Stimulated activated CD4-positive, alpha-beta T cell treated with anti-CD3 and anti-CD28 coated beads, Interleukin-12 subunit alpha, Interleukin-12 subunit beta, amount 100 ng/mL, for 48 hours (primary cell): ENCODE measurements at regions not wholly inside any gene's neighbourhood (a gene's known extent, or its start where the extent isn't known, plus 50 kb on each side); places are given as distances from the start of the nearest gene placed in this dataset.
"Not testable (repeated sequence)": the region's sequence is repeated elsewhere in the genome, so short reads cannot be mapped to it uniquely, and the experiment has no call there.

ENCODE experiments used
- DNase-seq, 3 donors: peaks; one replicate each; pipeline ENCODE4 v3.0.0-alpha.2; 2020; ENCODE audit warnings: low read depth in 2 of 3, low spot score in 1 of 3

GRCh38 chr1:229161740-229162139 is 109.2 kb upstream of the RAB4A start:
- DNase-seq, result no peak

DNA sequence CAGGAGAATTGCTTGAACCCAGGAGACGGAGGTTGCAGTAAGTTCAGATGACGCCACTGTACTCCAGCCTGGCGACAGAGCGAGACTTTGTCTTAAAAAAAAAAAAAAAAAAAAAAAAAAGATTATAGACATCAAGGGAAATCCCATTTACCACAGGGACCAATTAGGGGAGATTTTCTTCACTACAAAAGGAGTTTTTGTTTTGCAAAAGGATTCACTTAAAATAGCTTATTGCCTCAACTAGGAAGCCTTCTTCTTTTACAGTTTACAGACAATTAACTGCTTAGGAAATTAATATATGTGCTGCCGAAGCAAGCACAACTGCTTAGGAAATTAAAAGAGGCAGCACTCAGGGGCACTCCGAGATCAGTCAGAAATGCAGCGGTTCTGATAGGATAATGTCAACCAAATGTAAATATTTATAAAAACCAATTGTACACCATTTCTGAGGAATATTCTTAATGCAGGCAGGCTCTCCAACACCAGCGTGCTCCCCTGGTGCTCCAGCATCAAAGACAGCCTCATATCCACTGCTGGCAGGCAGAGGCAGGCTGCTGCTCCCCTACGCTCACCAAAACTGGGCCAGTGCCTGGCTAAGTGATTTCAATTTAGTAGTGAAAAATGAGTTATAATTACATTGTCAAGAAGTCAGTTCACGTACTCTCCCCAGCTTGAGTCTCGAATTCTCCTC is 107.9 kb upstream of the RAB4A start:
- DNase-seq, result no peak

DNA sequence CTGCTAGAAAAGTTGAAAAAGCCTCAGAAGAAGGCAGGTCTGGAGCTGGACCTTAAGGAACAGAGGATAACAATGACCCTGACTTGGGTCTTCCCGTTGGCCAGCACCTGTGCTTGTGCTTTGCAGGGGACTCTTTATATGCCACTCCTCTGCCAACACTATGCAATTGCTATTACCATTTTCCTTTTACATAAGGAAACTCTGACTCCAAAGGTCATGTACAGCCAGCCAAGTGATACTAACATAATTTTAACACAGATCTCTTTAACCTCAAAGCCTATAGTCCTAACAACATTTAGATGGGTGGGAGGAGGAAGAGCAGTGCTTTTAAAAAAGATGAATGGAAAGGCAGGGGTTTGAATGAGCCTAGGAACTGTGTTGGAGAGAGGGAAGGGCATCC is 106.6 kb upstream of the RAB4A start:
- DNase-seq, result no peak

DNA sequence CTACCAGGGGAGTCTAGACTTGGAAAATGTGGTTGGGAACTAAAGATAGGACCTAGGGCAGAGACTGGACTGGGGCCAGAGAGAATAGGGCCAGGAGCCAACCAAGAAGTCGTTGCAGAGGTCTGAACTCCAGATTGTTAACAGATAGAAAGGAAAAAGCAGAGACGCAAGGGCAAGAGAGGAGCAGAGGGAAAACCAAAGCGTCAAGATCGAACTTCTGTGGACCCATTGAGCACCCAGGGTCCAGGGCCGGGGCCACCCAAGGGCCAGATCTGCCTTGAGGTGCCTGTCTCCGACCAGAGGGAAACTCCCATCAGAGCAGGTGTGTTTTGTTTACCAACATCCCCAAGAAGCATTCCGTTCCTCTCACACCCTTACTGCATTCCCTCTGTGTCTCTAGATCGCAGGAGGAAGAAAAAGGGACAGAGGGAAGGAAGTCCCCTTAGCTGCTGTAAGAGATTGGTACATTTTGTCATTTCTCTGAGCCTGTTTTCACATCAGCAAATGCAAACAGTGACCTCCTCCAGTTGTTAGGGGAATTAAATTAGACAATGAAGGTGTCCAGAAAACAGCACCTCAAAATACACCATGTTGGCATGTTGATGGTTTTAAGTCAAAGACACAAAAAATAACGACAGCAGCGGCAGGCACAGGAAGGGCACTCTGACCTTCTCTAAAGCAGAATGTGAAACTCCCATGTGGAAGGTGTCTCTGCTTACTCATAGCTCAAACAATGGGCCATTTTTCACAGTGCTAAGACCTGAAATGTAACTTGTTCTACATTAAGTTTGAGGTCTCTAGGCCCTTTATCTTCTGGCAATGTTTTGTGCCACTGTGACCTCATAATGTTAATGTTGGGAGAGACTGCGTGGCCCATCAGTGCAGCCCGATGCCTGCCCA is 105.8 kb upstream of the RAB4A start:
- DNase-seq, result no peak

DNA sequence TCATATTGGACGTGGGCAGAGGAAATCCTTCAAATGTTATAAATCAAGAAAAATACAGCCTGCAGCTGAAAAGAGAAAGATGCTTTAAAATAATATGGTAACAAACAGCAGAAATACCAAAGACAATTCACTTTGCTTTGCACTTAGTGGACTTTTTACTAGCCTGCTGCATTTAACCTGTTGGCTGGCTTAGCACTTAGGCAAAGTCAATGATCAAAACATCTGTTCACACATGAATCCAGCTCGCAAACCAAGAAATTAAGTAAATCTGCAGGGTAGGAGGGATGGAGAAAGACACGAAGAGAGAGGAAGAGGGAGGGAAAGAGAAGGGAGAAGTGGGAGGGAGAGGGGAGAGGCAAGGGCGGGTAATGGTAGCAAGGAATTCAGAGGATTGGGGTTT is 103.6 kb upstream of the RAB4A start:
- DNase-seq, result no peak

GRCh38 chr1:229169399-229169798 is 101.5 kb upstream of the RAB4A start:
- no peak for DNase-seq

- no peak for DNase-seq
Observed at GRCh38 chr1:229170274-229170673, 100.6 kb upstream of the RAB4A start.

- DNase-seq, result no peak
Observed at GRCh38 chr1:229170778-229171505, 100.0 kb upstream of the RAB4A start.

- no peak for DNase-seq
Observed at GRCh38 chr1:229171934-229172333, 99.0 kb upstream of the RAB4A start.

DNA sequence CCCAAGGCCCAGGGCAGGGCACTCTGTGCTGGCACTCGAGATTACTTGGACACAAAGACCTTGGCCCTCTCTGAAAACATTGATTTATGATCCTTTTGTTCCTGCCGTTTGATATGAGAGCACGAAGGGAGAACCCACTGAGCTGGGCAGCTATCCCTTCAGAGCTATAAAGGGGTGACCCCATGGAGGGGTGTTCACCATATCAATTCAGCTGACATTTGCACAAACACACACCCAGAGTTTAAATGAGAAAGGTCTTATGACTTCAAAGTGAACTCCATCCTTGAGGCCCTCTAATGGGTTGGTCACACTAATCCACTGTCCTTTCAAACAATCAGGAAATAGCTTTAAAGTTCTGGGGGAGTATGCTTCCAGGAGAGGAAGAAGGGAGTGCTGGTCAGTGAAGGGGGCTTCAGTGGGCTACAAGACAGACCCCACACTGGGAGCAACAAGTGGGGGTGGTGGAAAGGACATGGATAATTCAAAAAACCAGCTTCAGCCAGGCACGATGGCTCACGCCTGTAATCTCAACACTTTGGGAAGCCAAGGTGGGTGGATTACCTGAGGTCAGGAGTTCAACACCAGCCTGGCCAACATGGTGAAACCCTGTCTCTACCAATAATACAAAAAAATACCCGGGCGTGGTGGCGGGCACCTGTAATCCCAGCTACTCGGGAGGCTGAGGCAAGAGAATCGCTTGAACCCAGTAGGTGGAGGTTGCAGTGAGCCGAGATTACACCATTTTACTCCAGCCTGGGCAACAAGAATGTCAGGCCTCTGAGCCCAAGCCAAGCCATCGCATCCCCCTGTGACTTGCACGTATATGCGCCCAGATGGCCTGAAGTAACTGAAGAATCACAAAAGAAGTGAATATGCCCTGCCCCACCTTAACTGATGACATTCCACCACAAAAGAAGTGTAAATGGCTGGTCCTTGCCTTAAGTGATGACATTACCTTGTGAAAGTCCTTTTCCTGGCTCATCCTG is 97.1 kb upstream of the RAB4A start:
- not testable (repeated sequence) for DNase-seq

DNA sequence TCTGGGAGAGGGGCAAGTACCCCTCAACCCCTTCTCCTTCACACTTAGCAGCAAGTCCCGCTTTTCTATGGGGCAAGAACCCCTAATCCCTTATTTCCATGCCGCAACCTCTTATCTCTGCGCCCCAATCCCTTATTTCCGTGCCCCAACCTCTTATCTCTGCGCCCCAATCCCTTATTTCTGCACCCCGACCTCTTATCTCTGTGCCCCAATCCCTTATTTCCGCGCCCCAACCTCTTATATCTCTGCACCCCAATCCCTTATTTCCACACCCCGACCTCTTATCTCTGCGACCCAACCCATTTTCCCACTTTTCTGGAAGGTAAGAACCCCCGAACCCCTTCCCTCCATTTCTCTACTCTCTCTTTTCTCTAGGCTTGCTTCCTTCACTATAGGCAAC is 95.6 kb upstream of the RAB4A start:
- not testable (repeated sequence) for DNase-seq

DNA sequence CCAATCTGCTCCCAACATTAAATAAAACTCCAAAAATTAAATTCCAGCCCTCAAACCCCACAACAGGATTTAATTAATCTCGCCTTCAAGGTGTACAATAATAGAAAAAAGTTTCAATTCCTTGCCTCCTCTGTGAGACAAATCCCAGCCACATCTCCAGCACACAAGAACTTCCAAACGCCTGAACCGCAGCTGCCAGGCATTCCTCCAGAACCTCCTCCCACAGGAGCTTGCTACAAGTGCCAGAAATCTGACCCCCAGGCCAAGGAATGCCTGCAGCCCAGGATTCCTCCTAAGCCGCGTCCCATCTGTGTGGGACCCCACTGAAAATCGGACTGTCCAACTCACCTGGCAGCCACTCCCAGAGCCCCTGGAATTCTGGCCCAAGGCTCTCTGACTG is 94.5 kb upstream of the RAB4A start:
- DNase-seq, result not testable (repeated sequence)

DNA sequence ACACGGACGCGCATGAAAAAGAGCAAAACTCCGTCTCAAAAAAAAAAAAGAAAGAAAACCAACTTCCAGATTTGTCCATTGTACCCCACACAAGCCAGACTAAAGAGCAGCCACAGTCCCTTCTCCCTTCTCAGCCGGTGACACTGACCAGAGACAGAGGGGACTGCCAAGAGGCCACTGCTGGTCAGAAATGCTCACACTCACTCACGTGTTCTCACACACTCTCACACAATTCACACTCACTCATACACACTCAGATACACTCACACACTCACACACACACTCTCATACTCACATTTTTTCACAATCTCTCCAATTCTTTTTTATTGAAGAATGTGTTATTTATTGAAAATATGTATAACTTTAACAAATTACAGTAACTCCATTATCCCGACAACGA is 90.8 kb upstream of the RAB4A start:
- DNase-seq, result no peak

GRCh38 chr1:229181419-229181818 is 89.5 kb upstream of the RAB4A start:
- no peak for DNase-seq

DNA sequence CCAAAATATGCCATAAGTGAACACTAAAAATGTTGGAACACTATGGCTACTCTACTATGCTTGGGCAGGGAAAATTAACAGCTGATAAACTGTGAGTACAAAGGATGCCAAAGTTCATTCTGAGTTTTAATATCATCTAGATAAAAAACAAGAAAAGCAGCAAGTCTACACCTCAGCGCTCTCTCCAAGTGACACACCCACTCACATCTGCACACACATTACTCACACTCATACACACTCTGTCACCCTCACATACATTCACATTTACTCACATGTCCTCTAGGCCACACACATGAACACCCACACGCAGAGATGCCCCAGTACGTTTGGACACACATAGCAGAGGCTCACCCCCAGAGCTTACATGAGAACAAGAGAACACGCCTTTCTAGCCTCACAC is 87.3 kb upstream of the RAB4A start:
- DNase-seq, result no peak

- no peak for DNase-seq
Observed at GRCh38 chr1:229184066-229184465, 86.8 kb upstream of the RAB4A start.

DNA sequence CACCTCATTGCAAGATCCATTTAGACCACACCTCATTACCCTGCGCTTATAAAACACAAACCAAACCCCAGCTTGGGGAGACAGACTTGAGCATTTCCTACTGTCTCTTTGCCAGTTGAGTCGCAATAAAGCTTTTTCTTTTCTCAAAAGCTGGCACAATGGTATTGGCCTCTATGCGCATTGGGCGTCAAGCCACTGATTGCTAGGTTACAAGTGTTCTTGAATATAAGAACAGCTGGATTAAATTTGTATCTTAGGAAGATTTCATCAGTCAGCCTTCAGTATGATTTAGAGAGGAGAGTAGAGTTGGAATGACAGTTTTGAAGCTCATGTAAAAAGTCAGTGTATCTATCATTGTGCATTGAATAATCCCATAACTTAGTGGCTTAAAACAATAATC is 84.9 kb upstream of the RAB4A start:
- no peak for DNase-seq

- peak in 2 of 3 donors; percentile 15 to 42 for DNase-seq
Observed at GRCh38 chr1:229186373-229187056, 84.4 kb upstream of the RAB4A start.

DNA sequence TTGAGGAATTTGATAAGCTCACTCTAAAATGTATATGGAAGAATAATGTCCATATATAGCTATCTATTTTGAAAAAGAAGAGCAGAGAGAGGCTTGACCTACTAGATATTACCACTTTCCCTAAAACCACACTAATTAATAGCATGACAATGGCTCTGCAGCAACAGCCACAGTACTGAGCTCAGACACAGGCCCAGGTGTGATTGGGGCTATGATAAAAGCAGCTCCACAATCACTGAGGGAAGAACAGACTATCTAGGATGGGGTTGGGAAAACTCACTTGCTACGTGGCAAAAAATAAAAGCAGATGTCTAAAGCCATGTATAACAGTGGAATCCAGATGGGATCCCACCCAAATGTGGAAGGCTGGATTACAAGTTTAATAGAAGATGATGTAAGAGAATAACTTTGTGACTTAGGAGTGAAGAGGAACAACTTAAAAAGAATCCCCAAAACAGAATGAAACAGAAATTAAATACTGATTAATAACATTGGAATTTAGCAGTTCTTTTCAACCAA is 80.8 kb upstream of the RAB4A start:
- no peak for DNase-seq
